Gastroesophageal sphincter (tissue), 4 donors: ENCODE measurements at regions not wholly inside any gene's neighbourhood (a gene's known extent, or its start where the extent isn't known, plus 50 kb on each side); places are given as distances from the start of the nearest gene placed in this dataset.

Source experiments
- ATAC-seq: fragments of 150-250 bp; one replicate; pipeline ENCODE4 v1.9.1; 2016; ENCODE audit warnings: mild to moderate bottlenecking, moderate library complexity
- H3K27ac ChIP-seq, 4 donors: fragments of 200-600 bp; sonication (generic) in 3 of 4; 1 replicate in 3 of 4; 2 replicates in 1 of 4; pipeline ENCODE4 v1.5.1; 2016 to 2019
- H3K27me3 ChIP-seq: fragments of 200-600 bp; sonication (generic); one replicate; pipeline ENCODE4 v1.5.1; 2019
- H3K36me3 ChIP-seq, 2 donors: fragments of 200-600 bp; sonication (generic); one replicate each; pipeline ENCODE4 v1.5.1; 2019; ENCODE audit warnings: control low read depth in 1 of 2
- H3K4me1 ChIP-seq, 3 donors: fragments of 200-600 bp; sonication (generic); 1 replicate in 2 of 3; 2 replicates in 1 of 3; pipeline ENCODE4 v1.5.1; 2016 to 2019; ENCODE audit warnings: control low read depth in 2 of 3
- H3K4me3 ChIP-seq, 2 donors: fragments of 200-600 bp; sonication (generic); one replicate each; pipeline ENCODE4 v1.5.1; 2019; ENCODE audit warnings: mild to moderate bottlenecking in 1 of 2, moderate library complexity in 1 of 2
- H3K9me3 ChIP-seq, 3 donors: fragments of 200-600 bp; sonication (generic); one replicate each; pipeline ENCODE4 v1.5.1; 2017 to 2019; ENCODE audit warnings: control low read depth in 2 of 3
- EP300 ChIP-seq: sonication (generic); formaldehyde crosslinking; IDR thresholded peaks from one replicate; pipeline ENCODE4 v1.6.1; 2017; ENCODE audit warnings: antibody characterized with exemption, mild to moderate bottlenecking
- POLR2A ChIP-seq, 2 donors: fragments of 450-650 bp; IDR thresholded peaks; one replicate each; pipeline ENCODE4 v1.6.1; 2017; ENCODE audit warnings: antibody characterized with exemption in 2 of 2, mild to moderate bottlenecking in 2 of 2, moderate library complexity in 1 of 2
- POLR2AphosphoS5 ChIP-seq: sonication (generic); formaldehyde crosslinking; IDR thresholded peaks from one replicate; pipeline ENCODE4 v1.6.1; 2017; ENCODE audit warnings: antibody characterized with exemption
- WGBS, 2 donors: methylation state at CpG; one replicate each; pipeline ENCODE4 v1.1.5; 2018; ENCODE audit warnings: low coverage in 1 of 2; 5-methylcytosine and 5-hydroxymethylcytosine counted together
- TF ChIP-seq, protein P1 (sequence below), 4 experiments: fragments of 200-600 bp in 2 of 4; fragments of 450-650 bp in 2 of 4; sonication (generic) in 1 of 4; IDR thresholded peaks; one replicate each; pipeline ENCODE4 v1.5.1; 2017 to 2019; ENCODE audit warnings: antibody characterized with exemption in 4 of 4, mild to moderate bottlenecking in 2 of 4, moderate library complexity in 2 of 4

GRCh38 chr5:8366266-8366665 is 497.3 kb downstream of the MTRR start:
- 58 to 61% methylated on average over 6 of the region's 6 CpGs for WGBS, 2 donors
- TF ChIP-seq EP300, result no peak
- TF ChIP-seq, protein P1, sequence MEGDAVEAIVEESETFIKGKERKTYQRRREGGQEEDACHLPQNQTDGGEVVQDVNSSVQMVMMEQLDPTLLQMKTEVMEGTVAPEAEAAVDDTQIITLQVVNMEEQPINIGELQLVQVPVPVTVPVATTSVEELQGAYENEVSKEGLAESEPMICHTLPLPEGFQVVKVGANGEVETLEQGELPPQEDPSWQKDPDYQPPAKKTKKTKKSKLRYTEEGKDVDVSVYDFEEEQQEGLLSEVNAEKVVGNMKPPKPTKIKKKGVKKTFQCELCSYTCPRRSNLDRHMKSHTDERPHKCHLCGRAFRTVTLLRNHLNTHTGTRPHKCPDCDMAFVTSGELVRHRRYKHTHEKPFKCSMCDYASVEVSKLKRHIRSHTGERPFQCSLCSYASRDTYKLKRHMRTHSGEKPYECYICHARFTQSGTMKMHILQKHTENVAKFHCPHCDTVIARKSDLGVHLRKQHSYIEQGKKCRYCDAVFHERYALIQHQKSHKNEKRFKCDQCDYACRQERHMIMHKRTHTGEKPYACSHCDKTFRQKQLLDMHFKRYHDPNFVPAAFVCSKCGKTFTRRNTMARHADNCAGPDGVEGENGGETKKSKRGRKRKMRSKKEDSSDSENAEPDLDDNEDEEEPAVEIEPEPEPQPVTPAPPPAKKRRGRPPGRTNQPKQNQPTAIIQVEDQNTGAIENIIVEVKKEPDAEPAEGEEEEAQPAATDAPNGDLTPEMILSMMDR (IDR thresholded peaks at IDR 0.05), result no peak
- TF ChIP-seq POLR2AphosphoS5, result no peak
- no peak for TF ChIP-seq POLR2A (IDR thresholded peaks at IDR 0.05)
- no peaks in the 10 kb centered on the region for H3K9me3 ChIP-seq
- no peaks in the 10 kb centered on the region for H3K27me3 ChIP-seq
- no peaks in the 10 kb centered on the region for H3K4me1 ChIP-seq
- no peak overlapping the region for H3K27ac ChIP-seq
- no peak overlapping the region for H3K4me3 ChIP-seq
- no peak for ATAC-seq
- no peaks in the 10 kb centered on the region for H3K36me3 ChIP-seq

- no peaks in the 10 kb centered on the region for H3K9me3 ChIP-seq
- no peaks in the 10 kb centered on the region for H3K27me3 ChIP-seq
- no peaks in the 10 kb centered on the region for H3K36me3 ChIP-seq
- no peak overlapping the region for H3K4me3 ChIP-seq
- ATAC-seq, result no peak
- no peaks in the 10 kb centered on the region for H3K4me1 ChIP-seq
- no peak overlapping the region for H3K27ac ChIP-seq
- 64 to 79% methylated on average over 2 of the region's 2 CpGs for WGBS, 2 donors
- TF ChIP-seq POLR2A (IDR thresholded peaks at IDR 0.05), result no peak
- no peak for TF ChIP-seq POLR2AphosphoS5
- no peak for TF ChIP-seq EP300
- TF ChIP-seq, protein P1 (IDR thresholded peaks at IDR 0.05), result no peak
Measured at GRCh38 chr5:8376478-8376877, 507.5 kb downstream of the MTRR start.

DNA sequence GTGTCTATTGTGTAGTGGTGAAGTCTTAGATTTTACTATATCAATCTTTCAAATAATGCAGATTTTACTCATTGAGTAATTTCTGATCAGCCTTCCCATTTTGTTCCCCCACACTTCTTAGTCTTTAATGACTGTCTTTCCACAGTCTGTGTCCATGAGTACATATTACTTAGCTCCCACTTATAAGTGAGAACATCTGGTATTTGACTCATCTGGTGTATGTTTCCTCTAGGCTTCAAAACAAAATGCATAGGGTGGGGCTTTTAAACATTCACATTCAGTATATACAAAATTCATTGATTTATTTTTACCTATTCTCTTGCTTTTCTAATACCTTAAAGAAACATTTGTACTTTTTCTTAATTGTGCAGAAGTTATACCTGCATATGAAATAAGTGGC is 513.0 kb downstream of the MTRR start:
- Histone ChIP-seq H3K4me1 (no peaks in the 10 kb centered on the region), H3K4me3 (no peak overlapping the region), H3K9me3 (no peaks in the 10 kb centered on the region), H3K27me3 (no peaks in the 10 kb centered on the region), H3K36me3 (no peaks in the 10 kb centered on the region), H3K27ac (no peak overlapping the region)
- no peak for ATAC-seq
- TF ChIP-seq EP300 (no peak), POLR2A (IDR thresholded peaks at IDR 0.05) (no peak), POLR2AphosphoS5 (no peak)
- TF ChIP-seq, protein P1 (IDR thresholded peaks at IDR 0.05), result no peak

GRCh38 chr5:8382456-8382855 is 513.5 kb downstream of the MTRR start:
- Histone ChIP-seq H3K4me3 (no peak overlapping the region), H3K9me3 (no peaks in the 10 kb centered on the region), H3K27me3 (no peaks in the 10 kb centered on the region), H3K27ac (no peak overlapping the region), H3K4me1 (no peaks in the 10 kb centered on the region), H3K36me3 (no peaks in the 10 kb centered on the region)
- no peak for TF ChIP-seq POLR2AphosphoS5
- TF ChIP-seq POLR2A (IDR thresholded peaks at IDR 0.05), result no peak
- TF ChIP-seq EP300, result no peak
- TF ChIP-seq, protein P1 (IDR thresholded peaks at IDR 0.05), result no peak
- no peak for ATAC-seq
- WGBS, 2 donors, result 59 to 81% methylated on average over 3 to 5 of the region's 5 CpGs

- WGBS, 2 donors, result 17 to 42% methylated on average over 1 of the region's 1 CpG
- TF ChIP-seq POLR2AphosphoS5 (no peak), POLR2A (IDR thresholded peaks at IDR 0.05) (no peak), EP300 (no peak)
- TF ChIP-seq, protein P1 (IDR thresholded peaks at IDR 0.05), result no peak
- no peaks in the 10 kb centered on the region for H3K36me3 ChIP-seq
Measured at GRCh38 chr5:8383616-8384015, 514.7 kb downstream of the MTRR start.

More at GRCh38 chr5:8383616-8384015, 514.7 kb downstream of the MTRR start:
- Histone ChIP-seq H3K9me3 (no peaks in the 10 kb centered on the region), H3K27me3 (no peaks in the 10 kb centered on the region), H3K27ac (no peak overlapping the region), H3K4me3 (no peak overlapping the region), H3K4me1 (no peaks in the 10 kb centered on the region)
- ATAC-seq, result no peak
